LNCaP clone FGC (cell line): ENCODE measurements at regions not wholly inside any gene's neighbourhood (a gene's known extent, or its start where the extent isn't known, plus 50 kb on each side); places are given as distances from the start of the nearest gene placed in this dataset.

Experiments used
- DNase-seq: peaks from one replicate; pipeline ENCODE4 v3.0.0-alpha.2; 2011; ENCODE audit warnings: low read depth
- H3K4me3 ChIP-seq: 2 replicates; pipeline ENCODE4 v1.5.1; 2011; ENCODE audit warnings: mild to moderate bottlenecking, low read depth, low read length, control low read depth
- TF ChIP-seq, protein P1 (sequence below): IDR thresholded peaks from 2 replicates; pipeline ENCODE4 v1.5.1; 2012; ENCODE audit warnings: mild to moderate bottlenecking; ENCODE audit not compliant: control insufficient read depth, insufficient read depth; ENCODE audit errors: extremely low read depth

DNA sequence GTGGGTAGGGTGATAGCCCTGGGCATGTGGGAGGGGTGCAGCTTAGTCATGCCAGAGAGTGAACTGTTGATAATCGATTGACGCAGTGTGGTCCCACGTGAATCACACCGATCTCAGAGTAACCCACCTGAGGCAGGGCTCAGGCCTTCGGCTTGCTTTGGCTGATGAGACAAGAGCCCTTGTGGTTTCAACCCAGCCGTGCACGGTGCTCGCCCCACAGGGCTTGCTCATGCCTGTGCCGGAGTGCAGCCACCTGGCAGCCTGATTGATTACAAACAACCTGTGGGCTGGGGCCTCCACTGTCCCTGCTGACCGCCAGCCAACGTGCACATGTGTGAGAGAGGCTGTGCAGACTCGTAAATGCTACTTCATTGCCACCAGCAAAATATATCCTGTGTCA lies 144.9 kb upstream of the ADARB2 start:
- TF ChIP-seq, protein P1, sequence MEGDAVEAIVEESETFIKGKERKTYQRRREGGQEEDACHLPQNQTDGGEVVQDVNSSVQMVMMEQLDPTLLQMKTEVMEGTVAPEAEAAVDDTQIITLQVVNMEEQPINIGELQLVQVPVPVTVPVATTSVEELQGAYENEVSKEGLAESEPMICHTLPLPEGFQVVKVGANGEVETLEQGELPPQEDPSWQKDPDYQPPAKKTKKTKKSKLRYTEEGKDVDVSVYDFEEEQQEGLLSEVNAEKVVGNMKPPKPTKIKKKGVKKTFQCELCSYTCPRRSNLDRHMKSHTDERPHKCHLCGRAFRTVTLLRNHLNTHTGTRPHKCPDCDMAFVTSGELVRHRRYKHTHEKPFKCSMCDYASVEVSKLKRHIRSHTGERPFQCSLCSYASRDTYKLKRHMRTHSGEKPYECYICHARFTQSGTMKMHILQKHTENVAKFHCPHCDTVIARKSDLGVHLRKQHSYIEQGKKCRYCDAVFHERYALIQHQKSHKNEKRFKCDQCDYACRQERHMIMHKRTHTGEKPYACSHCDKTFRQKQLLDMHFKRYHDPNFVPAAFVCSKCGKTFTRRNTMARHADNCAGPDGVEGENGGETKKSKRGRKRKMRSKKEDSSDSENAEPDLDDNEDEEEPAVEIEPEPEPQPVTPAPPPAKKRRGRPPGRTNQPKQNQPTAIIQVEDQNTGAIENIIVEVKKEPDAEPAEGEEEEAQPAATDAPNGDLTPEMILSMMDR = no peak
- H3K4me3 ChIP-seq = no peak overlapping the region
- no peak for DNase-seq

DNA sequence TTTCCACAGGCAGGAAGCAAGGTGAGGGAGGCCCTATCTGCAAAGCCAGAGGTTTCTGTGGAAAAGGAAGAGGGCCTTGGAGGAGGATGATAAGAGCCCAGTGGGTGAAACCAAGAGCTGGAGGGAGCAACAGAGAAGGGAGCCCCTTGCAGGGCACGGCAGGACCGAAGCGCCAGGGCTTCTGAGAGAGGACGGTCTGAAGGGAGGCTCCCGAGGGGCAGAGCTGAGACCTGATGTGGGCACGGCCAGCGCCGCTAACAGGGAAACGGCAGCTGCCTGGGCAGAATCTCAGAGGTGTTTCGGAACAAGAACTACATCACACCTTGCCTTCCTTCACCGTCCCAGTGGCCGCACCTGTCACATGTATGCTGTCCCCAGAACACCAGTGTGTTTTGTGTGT lies 144.3 kb upstream of the ADARB2 start:
- no peak for DNase-seq
- TF ChIP-seq, protein P1 = no peak
- H3K4me3 ChIP-seq = no peak overlapping the region

DNA sequence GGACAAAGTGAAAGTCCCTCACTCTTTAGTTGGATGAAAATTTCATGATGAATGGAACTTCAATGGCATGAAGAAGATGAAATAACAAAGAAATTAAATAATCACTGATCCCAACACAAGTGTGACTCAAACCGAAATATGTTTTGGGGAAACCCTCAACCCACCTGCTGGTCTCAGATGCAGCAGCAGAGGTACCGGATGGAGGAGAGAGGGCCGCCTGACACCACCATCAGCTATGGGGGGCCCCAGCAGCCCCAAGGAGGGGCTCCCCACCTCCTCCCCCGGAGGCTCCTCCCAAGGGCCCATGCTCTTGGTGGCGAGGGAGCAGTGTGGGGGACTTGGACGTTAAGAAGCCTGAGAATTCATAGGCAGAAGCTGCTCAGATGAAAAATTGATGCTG lies 137.2 kb upstream of the ADARB2 start:
- TF ChIP-seq, protein P1 = no peak
- H3K4me3 ChIP-seq = no peak overlapping the region
- no peak for DNase-seq

DNA sequence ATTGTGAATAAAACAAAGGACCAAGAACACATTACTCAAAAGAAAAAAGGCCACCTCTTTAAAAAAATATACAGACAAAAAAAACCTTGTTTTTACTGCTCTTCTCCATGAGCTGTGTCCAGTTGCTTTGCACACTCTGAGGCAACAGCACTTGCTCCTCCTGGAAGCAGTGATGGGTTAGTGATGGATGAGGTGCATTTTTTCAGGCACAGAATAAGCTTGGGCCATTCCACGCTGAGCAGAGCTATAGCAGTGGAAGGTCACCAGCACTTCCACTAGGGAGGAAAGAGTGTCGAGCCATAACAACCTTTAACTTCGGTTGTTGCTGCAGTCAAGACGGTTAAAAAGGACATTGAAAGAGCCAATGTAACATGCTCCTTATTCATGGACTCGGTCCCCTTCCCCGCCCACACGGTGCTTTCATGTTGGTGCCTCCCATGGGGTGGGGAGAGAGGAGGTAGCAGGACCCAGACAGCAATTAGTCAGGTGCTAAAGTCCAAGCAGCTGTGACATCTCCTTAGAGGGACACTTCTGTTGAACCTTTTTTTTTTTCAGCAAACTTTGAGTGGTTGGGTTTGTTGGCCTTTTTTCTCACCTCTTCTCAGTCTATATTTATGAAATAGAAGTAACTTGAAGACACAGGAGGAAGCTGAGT lies 136.5 kb upstream of the ADARB2 start:
- H3K4me3 ChIP-seq = no peak overlapping the region
- TF ChIP-seq, protein P1 = no peak
- DNase-seq = no peak

DNA sequence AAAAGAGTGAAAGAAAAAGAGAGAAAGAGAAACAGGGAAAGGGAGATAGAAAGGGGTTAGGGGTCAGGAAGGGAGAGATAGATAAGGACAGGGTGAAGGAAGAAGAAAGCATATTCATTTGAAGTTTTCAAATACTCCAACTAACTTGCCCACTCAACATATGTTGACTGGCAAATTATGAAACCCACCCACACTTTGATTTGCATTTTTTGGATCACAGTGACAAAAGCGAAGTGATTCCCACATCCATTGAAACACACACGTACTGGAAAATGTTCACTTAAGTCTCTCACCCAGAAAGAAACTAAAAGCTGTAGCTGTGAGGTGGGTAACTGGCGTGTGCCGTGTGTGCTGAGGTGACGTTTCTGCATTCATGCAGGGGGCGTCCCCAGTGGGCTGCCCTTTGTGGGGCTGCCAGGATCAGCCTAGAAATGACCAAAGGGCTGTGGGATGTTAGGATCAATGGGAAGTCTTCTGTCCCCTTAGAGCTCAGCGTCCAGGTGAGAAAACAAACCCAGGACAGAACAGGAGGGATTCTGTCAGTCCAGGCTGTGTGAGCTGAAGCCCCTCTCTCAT lies 134.9 kb upstream of the ADARB2 start:
- DNase-seq = no peak
- TF ChIP-seq, protein P1 = no peak
- H3K4me3 ChIP-seq = no peak overlapping the region

DNA sequence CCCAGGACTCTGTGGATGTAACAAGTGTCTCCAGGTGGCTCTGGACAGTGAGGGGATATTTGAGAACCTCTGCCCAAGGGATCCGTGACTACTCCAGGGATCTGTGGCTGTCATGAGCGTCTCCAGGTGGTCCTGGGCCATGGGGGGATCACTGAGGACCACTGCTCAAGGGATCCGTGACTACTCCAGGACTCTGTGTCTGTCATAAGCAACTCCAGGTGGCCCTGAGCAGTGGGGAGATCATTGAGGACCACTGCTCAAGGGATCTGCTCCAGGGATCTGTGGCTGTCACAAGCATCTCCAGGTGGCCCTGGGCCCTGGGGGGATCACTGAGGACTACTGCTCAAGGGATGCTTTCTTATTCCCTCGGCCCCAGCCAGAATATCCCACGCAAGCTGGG lies 133.2 kb upstream of the ADARB2 start:
- TF ChIP-seq, protein P1 = no peak
- no peak for DNase-seq
- H3K4me3 ChIP-seq = no peak overlapping the region

DNA sequence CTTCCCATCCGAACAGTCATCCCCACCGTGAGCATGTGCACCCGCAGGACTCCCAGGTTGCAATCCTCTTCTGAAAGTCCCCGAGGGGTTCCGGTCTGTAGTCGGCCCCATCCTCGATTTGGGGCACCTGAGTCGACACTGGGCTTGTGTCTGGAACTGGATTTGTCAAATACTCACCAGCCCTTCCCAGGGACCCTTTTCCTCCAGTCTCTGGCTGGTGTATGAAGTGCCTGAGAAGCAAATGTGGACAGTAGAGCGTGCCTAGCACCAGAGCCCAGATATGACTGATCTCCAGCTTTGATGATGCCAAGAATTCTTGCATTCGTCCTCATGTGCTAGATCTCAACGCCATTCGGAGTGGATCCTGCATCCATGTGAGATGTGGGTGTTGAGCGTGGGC lies 132.5 kb upstream of the ADARB2 start:
- H3K4me3 ChIP-seq = no peak overlapping the region
- no peak for DNase-seq
- TF ChIP-seq, protein P1 = no peak
